SU-DHL-6 (cell line): ENCODE measurements at regions not wholly inside any gene's neighbourhood (a gene's known extent, or its start where the extent isn't known, plus 50 kb on each side); places are given as distances from the start of the nearest gene placed in this dataset.

Source experiments
- H2AFZ ChIP-seq: fragments of 200-600 bp; sonication (generic); 2 replicates; pipeline ENCODE4 v1.6.1; 2014; ENCODE audit warnings: low read depth, mild to moderate bottlenecking, moderate library complexity, mixed read lengths, antibody characterized with exemption, low read length; ENCODE audit not compliant: severe bottlenecking
- H3F3A ChIP-seq: fragments of 200-600 bp; shearing (Covaris generic); 2 replicates; pipeline ENCODE4 v1.6.0; 2016; ENCODE audit warnings: antibody characterized with exemption, mild to moderate bottlenecking; ENCODE audit not compliant: insufficient read depth
- H3K27ac ChIP-seq: fragments of 200-600 bp; sonication (generic); 2 replicates; pipeline ENCODE4 v1.5.1; 2016; ENCODE audit warnings: low read depth, mild to moderate bottlenecking, low read length, moderate library complexity, mixed read lengths
- H3K27me3 ChIP-seq: fragments of 200-600 bp; sonication (generic), shearing (Covaris generic); 2 replicates; pipeline ENCODE4 v1.6.0; 2014; ENCODE audit warnings: mild to moderate bottlenecking, low read length
- H3K36me3 ChIP-seq: fragments of 200-600 bp; sonication (generic); 2 replicates; pipeline ENCODE4 v1.6.1; 2014; ENCODE audit warnings: mild to moderate bottlenecking, low read length, mixed read lengths
- H3K4me2 ChIP-seq: fragments of 300-600, 200-600 bp; shearing (Covaris generic), sonication (generic); 2 replicates; pipeline ENCODE4 v1.6.0; 2014; ENCODE audit warnings: low read length, low read depth, mild to moderate bottlenecking; ENCODE audit not compliant: poor library complexity, severe bottlenecking
- H3K4me3 ChIP-seq: fragments of 200-600 bp; sonication (generic); 2 replicates; pipeline ENCODE4 v1.5.1; 2014; ENCODE audit warnings: antibody characterized with exemption, low read length, mild to moderate bottlenecking, mixed read lengths; ENCODE audit not compliant: insufficient read depth, poor library complexity, severe bottlenecking
- H3K79me2 ChIP-seq: fragments of 200-600 bp; sonication (generic); 2 replicates; pipeline ENCODE4 v1.6.1; 2014; ENCODE audit warnings: mild to moderate bottlenecking, low read length, moderate library complexity; ENCODE audit not compliant: insufficient read depth
- H3K9ac ChIP-seq: fragments of 200-600 bp; sonication (generic); 2 replicates; pipeline ENCODE4 v1.7.0; 2014; ENCODE audit warnings: mild to moderate bottlenecking, low read length
- H3K9me2 ChIP-seq: fragments of 200-600 bp; sonication (generic); replicated peaks from 2 replicates; pipeline ENCODE4 v1.6.1; 2014; ENCODE audit warnings: low read length; ENCODE audit not compliant: insufficient read depth
- H3K9me3 ChIP-seq: fragments of 200-600 bp; sonication (generic); 2 replicates; pipeline ENCODE4 v1.6.1; 2014; ENCODE audit warnings: low read length, mixed read lengths; ENCODE audit not compliant: insufficient read depth
- H4K20me1 ChIP-seq: fragments of 200-600 bp; sonication (generic); 2 replicates; pipeline ENCODE4 v1.6.1; 2014; ENCODE audit warnings: low read depth, mild to moderate bottlenecking, antibody characterized with exemption, low read length, moderate library complexity, mixed read lengths
- EZH2phosphoT487 ChIP-seq: fragments of 200-600 bp; sonication (generic), shearing (Covaris generic); conservative IDR thresholded peaks from 2 replicates; pipeline ENCODE4 v1.6.1; 2018; ENCODE audit warnings: mild to moderate bottlenecking, antibody characterized with exemption, low read length, moderate library complexity, mixed read lengths
- TF ChIP-seq, protein P1 (sequence below): fragments of 200-600 bp; sonication (generic); IDR thresholded peaks from one replicate; pipeline ENCODE4 v1.5.1; 2017; ENCODE audit warnings: antibody characterized with exemption, mild to moderate bottlenecking, low read length, moderate library complexity; ENCODE audit not compliant: insufficient read depth, poor library complexity, severe bottlenecking

DNA sequence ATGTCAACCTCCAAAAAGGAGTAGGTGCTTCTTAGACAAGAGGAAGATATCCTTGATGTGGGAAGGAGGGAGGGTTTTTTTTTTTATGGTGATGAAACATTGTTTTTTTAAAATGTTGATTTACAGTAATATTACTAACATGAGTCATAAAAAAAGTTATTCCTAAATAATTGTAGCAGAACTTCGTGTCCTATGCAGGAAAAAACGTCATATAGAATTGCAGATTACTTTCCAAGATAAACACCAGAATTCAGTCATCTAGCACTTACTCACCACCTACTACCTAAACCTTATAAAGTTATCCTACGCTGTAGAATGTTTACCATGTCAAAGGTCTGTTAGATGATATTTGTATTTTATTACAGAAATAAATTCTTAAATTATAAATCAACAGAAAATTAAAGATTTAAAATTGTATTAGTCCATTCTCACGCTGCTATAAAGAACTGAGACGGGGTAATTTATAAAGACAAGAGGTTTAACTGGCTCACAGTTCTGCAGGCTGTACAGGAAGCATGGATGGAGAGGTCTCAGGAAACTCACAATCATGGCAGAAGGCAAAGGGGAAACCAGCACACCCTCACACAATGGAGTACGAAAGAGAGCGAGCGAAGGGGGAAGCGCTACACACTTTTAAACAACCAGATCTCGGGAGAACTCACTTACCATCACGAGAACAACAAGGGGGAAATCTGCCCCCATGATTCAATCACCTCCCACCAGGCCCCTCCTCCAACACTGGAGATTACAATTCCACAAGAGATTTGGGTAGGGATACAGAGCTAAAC lies 105.2 kb upstream of the NEBL start:
- H3K79me2 ChIP-seq = no peaks in the 10 kb centered on the region
- no peaks in the 10 kb centered on the region for H3K36me3 ChIP-seq
- H3K27me3 ChIP-seq = no peaks in the 10 kb centered on the region
- H2AFZ ChIP-seq = no peak overlapping the region
- H4K20me1 ChIP-seq = no peaks in the 10 kb centered on the region
- H3K4me3 ChIP-seq = no peak overlapping the region
- H3K9ac ChIP-seq = no peak overlapping the region
- H3K27ac ChIP-seq = no peak overlapping the region
- no peaks in the 10 kb centered on the region for H3F3A ChIP-seq
- no peaks in the 10 kb centered on the region for H3K9me3 ChIP-seq
- no peaks in the 10 kb centered on the region for H3K9me2 ChIP-seq
- no peak overlapping the region for H3K4me2 ChIP-seq
- TF ChIP-seq EZH2phosphoT487 = no peak
- TF ChIP-seq, protein P1, sequence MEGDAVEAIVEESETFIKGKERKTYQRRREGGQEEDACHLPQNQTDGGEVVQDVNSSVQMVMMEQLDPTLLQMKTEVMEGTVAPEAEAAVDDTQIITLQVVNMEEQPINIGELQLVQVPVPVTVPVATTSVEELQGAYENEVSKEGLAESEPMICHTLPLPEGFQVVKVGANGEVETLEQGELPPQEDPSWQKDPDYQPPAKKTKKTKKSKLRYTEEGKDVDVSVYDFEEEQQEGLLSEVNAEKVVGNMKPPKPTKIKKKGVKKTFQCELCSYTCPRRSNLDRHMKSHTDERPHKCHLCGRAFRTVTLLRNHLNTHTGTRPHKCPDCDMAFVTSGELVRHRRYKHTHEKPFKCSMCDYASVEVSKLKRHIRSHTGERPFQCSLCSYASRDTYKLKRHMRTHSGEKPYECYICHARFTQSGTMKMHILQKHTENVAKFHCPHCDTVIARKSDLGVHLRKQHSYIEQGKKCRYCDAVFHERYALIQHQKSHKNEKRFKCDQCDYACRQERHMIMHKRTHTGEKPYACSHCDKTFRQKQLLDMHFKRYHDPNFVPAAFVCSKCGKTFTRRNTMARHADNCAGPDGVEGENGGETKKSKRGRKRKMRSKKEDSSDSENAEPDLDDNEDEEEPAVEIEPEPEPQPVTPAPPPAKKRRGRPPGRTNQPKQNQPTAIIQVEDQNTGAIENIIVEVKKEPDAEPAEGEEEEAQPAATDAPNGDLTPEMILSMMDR = no peak

DNA sequence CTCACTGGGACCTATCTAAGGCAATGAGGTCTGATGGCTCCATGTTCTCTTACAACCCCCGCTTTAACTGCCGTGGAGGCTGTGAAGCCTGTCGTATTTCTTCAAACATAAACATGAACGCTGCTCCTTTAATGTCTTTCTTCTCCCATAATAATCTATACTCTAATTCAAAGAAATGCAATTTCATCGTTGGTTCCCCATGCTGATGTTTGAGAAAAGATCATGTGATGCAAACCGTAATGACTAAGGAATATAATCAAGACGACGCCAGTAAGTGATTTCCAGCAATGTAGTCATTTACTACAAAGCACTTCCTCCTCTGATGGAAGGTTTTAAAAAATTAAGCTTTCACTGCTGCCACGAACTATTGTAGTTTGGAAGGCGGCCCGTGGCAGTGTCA lies 102.6 kb upstream of the NEBL start:
- Histone ChIP-seq H3F3A (no peaks in the 10 kb centered on the region), H3K9me2 (no peaks in the 10 kb centered on the region), H4K20me1 (no peaks in the 10 kb centered on the region), H3K4me2 (no peak overlapping the region), H3K4me3 (no peak overlapping the region), H2AFZ (no peak overlapping the region), H3K9ac (no peak overlapping the region), H3K9me3 (no peaks in the 10 kb centered on the region), H3K27ac (no peak overlapping the region), H3K36me3 (no peaks in the 10 kb centered on the region), H3K27me3 (no peaks in the 10 kb centered on the region), H3K79me2 (no peaks in the 10 kb centered on the region)
- TF ChIP-seq EZH2phosphoT487 = no peak
- TF ChIP-seq, protein P1 = no peak

DNA sequence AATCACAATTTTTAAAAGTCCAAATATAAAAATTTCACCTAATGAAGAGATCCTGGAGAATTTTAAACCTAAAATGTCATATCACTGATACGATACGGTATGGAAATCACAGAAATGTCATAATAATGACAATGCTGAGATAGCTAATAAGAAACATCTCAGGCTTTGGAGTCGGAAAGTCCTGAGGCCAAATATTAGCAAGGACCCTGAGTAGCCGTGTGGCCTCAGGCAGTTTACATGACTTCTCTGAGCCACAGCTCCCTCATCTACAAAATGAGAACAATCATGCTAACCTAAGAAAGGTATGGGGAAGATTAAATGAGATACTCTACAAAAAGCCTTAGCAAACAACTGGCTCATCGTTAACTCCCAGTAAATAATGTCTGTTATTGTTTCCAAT lies 100.9 kb upstream of the NEBL start:
- Histone ChIP-seq H4K20me1 (no peaks in the 10 kb centered on the region), H3K79me2 (no peaks in the 10 kb centered on the region), H3K4me2 (no peak overlapping the region), H3F3A (no peaks in the 10 kb centered on the region), H3K9me2 (no peaks in the 10 kb centered on the region), H3K9me3 (no peaks in the 10 kb centered on the region), H3K27me3 (no peaks in the 10 kb centered on the region), H3K27ac (no peak overlapping the region), H3K36me3 (no peaks in the 10 kb centered on the region), H3K9ac (no peak overlapping the region), H3K4me3 (no peak overlapping the region), H2AFZ (no peak overlapping the region)
- TF ChIP-seq, protein P1 = no peak
- no peak for TF ChIP-seq EZH2phosphoT487
